H7 (cell line): ENCODE measurements at regions not wholly inside any gene's neighbourhood (a gene's known extent, or its start where the extent isn't known, plus 50 kb on each side); places are given as distances from the start of the nearest gene placed in this dataset.
"Not testable (repeated sequence)": the region's sequence is repeated elsewhere in the genome, so short reads cannot be mapped to it uniquely, and the experiment has no call there.

ENCODE experiments used
- DNase-seq: peaks from one replicate; pipeline ENCODE4 v3.0.0; 2012
- H3K27me3 ChIP-seq: 2 replicates; pipeline ENCODE4 v1.6.0; 2011; ENCODE audit warnings: mild to moderate bottlenecking, low read length; ENCODE audit not compliant: control insufficient read depth, insufficient read depth
- H3K36me3 ChIP-seq: replicated peaks from 2 replicates; pipeline ENCODE4 v1.5.1; 2011; ENCODE audit warnings: low read length; ENCODE audit not compliant: control insufficient read depth, insufficient read depth
- H3K4me3 ChIP-seq: 2 replicates; pipeline ENCODE4 v1.5.1; 2011; ENCODE audit warnings: low read depth, mild to moderate bottlenecking, control low read depth, low read length, moderate library complexity; ENCODE audit not compliant: insufficient read depth

- Histone ChIP-seq H3K36me3 (no peaks in the 10 kb centered on the region), H3K4me3 (no peak overlapping the region)
Measured at GRCh38 chr6:66029391-66029790, 322.4 kb upstream of the EYS start.

GRCh38 chr6:65999288-65999791 is 292.3 kb upstream of the EYS start:
- no peaks in the 10 kb centered on the region for H3K27me3 ChIP-seq
- DNase-seq = no peak
- no peaks in the 10 kb centered on the region for H3K36me3 ChIP-seq
- H3K4me3 ChIP-seq = no peak overlapping the region

More at GRCh38 chr6:66029391-66029790, 322.4 kb upstream of the EYS start:
- no peaks in the 10 kb centered on the region for H3K27me3 ChIP-seq
- no peak for DNase-seq

GRCh38 chr6:65998544-65998943 is 291.5 kb upstream of the EYS start:
- no peak for DNase-seq
- Histone ChIP-seq H3K27me3 (no peaks in the 10 kb centered on the region), H3K4me3 (no peak overlapping the region), H3K36me3 (no peaks in the 10 kb centered on the region)

- Histone ChIP-seq H3K27me3 (no peaks in the 10 kb centered on the region), H3K36me3 (no peaks in the 10 kb centered on the region), H3K4me3 (no peak overlapping the region)
- DNase-seq = no peak
Measured at GRCh38 chr6:65997539-65997938, 290.5 kb upstream of the EYS start.

GRCh38 chr6:65996096-65996495 is 289.1 kb upstream of the EYS start:
- no peaks in the 10 kb centered on the region for H3K36me3 ChIP-seq
- H3K27me3 ChIP-seq = no peaks in the 10 kb centered on the region
- no peak for DNase-seq
- H3K4me3 ChIP-seq = no peak overlapping the region

GRCh38 chr6:65989676-65990075 is 282.6 kb upstream of the EYS start:
- DNase-seq = no peak
- Histone ChIP-seq H3K27me3 (no peaks in the 10 kb centered on the region), H3K4me3 (no peak overlapping the region), H3K36me3 (no peaks in the 10 kb centered on the region)

- Histone ChIP-seq H3K4me3 (no peak overlapping the region), H3K36me3 (no peaks in the 10 kb centered on the region), H3K27me3 (no peaks in the 10 kb centered on the region)
- DNase-seq = no peak
Measured at GRCh38 chr6:65988006-65988405, 281.0 kb upstream of the EYS start.

- H3K27me3 ChIP-seq = no peaks in the 10 kb centered on the region
- no peaks in the 10 kb centered on the region for H3K36me3 ChIP-seq
- DNase-seq = no peak
- H3K4me3 ChIP-seq = no peak overlapping the region
Measured at GRCh38 chr6:65984089-65984488, 277.1 kb upstream of the EYS start.

- Histone ChIP-seq H3K36me3 (no peaks in the 10 kb centered on the region), H3K27me3 (no peaks in the 10 kb centered on the region), H3K4me3 (no peak overlapping the region)
- DNase-seq = no peak
Measured at GRCh38 chr6:65979120-65979519, 272.1 kb upstream of the EYS start.

- H3K4me3 ChIP-seq, DNase-seq, H3K36me3 ChIP-seq, H3K27me3 ChIP-seq: not testable (repeated sequence)
Measured at GRCh38 chr6:65971252-65971651, 264.2 kb upstream of the EYS start.

- Histone ChIP-seq H3K27me3 (no peaks in the 10 kb centered on the region; the same call in 1 of the 2 replicates), H3K4me3 (no peak overlapping the region)
- no peak for DNase-seq
Measured at GRCh38 chr6:65964261-65964660, 257.2 kb upstream of the EYS start.

GRCh38 chr6:65955034-65955433 is 248.0 kb upstream of the EYS start:
- no peak for DNase-seq
- Histone ChIP-seq H3K4me3 (no peak overlapping the region), H3K27me3 (no peaks in the 10 kb centered on the region), H3K36me3 (no peaks in the 10 kb centered on the region)

More at GRCh38 chr6:65964261-65964660, 257.2 kb upstream of the EYS start:
- H3K36me3 ChIP-seq = no peaks in the 10 kb centered on the region

- DNase-seq = no peak
- H3K36me3 ChIP-seq = no peaks in the 10 kb centered on the region
- H3K27me3 ChIP-seq = no peaks in the 10 kb centered on the region
- no peak overlapping the region for H3K4me3 ChIP-seq
Measured at GRCh38 chr6:65948062-65948461, 241.0 kb upstream of the EYS start.

- no peak for DNase-seq
- Histone ChIP-seq H3K4me3 (no peak overlapping the region), H3K36me3 (no peaks in the 10 kb centered on the region), H3K27me3 (no peaks in the 10 kb centered on the region)
Measured at GRCh38 chr6:65943548-65943947, 236.5 kb upstream of the EYS start.

GRCh38 chr6:65943051-65943450 is 236.0 kb upstream of the EYS start:
- H3K36me3 ChIP-seq = no peaks in the 10 kb centered on the region
- H3K4me3 ChIP-seq = no peak overlapping the region
- no peak for DNase-seq
- no peaks in the 10 kb centered on the region for H3K27me3 ChIP-seq

GRCh38 chr6:65938000-65938399 is 231.0 kb upstream of the EYS start:
- DNase-seq = no peak
- H3K27me3 ChIP-seq = no peaks in the 10 kb centered on the region
- no peaks in the 10 kb centered on the region for H3K36me3 ChIP-seq
- no peak overlapping the region for H3K4me3 ChIP-seq
